ENCODE measurements at regions not wholly inside any gene's neighbourhood (a gene's known extent, or its start where the extent isn't known, plus 50 kb on each side); places are given as distances from the start of the nearest gene placed in this dataset.

DNA sequence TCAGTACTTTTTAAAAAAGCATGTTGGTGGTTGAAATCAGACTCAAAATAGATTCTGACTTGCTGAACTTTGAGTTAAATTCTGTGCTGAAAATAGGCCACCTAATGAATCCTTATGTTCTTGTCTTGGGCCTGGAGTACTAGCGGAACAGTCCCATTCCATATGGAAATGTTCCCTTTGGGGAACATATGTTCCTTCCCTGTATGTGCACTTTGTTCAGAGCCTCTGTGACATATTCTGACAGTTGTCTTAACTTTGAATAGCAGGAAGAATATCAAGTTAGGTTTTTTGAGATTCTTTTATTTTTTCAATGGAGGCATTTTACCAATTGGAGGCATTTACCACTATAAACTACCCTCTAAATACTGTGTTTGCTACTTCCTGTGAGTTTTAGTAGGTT is 1667.8 kb downstream of the PLA2G4A start:
- Mint-ChIP-seq H3K4me1 (no peaks in the 10 kb centered on the region), H3K36me3 (ENCODE audit: low read depth) (no peaks in the 10 kb centered on the region), H3K27me3 (no peaks in the 10 kb centered on the region), H3K4me3 (no peak overlapping the region), H3K27ac (no peak overlapping the region)
- ATAC-seq = no peak
- no peak for DNase-seq
- no peaks in the 10 kb centered on the region for H3K9me3 ChIP-seq (ENCODE audit: control insufficient read depth, low read length, poor library complexity, severe bottlenecking)

DNA sequence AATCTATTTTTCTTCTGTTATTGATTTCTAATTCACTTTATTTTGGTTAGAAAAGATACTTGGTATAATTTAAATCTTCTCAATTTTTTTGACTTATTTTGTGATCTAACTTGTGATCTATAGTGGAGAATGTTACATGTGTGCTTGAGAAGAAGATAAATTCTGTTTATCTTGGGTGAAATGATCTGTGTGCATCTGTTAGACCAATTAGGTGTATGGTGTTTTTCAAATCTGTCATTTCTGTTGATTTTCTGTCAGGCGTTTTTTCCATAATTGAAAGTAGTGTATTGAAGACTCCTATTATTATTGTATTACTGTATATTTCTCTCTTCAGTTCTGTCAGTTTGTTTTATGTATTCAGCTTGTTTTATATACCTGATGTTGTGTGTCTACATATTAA is 1668.3 kb downstream of the PLA2G4A start:
- DNase-seq (no peak), ATAC-seq (no peak)
- H3K4me1 Mint-ChIP-seq = no peaks in the 10 kb centered on the region
- H3K36me3 Mint-ChIP-seq (ENCODE audit: low read depth) = no peaks in the 10 kb centered on the region
- H3K27me3 Mint-ChIP-seq = no peaks in the 10 kb centered on the region
- H3K9me3 ChIP-seq (ENCODE audit: control insufficient read depth, low read length, poor library complexity, severe bottlenecking) = no peaks in the 10 kb centered on the region
- H3K27ac Mint-ChIP-seq = no peak overlapping the region
- H3K4me3 Mint-ChIP-seq = no peak overlapping the region

DNA sequence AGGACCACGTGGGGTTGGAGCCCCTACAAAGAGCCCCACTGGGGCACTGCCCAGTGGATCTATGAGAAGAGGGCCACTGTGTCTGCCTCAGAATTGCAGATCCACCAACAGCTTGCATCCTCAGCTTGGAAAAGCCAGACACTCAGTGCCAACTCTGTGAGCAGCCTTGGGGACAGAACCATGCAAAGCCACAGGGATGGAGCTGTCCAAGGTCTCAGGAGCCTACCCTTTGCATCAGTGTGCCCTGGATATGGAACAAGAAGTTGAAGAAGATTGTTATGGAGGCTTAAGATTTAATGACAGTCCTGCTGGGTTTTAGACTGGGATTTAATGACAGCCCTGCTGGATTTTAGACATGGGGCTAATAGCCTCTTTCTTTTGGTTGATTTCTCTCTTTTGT is 1670.9 kb downstream of the PLA2G4A start:
- Mint-ChIP-seq H3K36me3 (ENCODE audit: low read depth) (no peaks in the 10 kb centered on the region), H3K4me3 (no peak overlapping the region), H3K27ac (no peak overlapping the region), H3K27me3 (no peaks in the 10 kb centered on the region), H3K4me1 (no peaks in the 10 kb centered on the region)
- DNase-seq (no peak), ATAC-seq (no peak)
- H3K9me3 ChIP-seq (ENCODE audit: control insufficient read depth, low read length, poor library complexity, severe bottlenecking) = no peaks in the 10 kb centered on the region

DNA sequence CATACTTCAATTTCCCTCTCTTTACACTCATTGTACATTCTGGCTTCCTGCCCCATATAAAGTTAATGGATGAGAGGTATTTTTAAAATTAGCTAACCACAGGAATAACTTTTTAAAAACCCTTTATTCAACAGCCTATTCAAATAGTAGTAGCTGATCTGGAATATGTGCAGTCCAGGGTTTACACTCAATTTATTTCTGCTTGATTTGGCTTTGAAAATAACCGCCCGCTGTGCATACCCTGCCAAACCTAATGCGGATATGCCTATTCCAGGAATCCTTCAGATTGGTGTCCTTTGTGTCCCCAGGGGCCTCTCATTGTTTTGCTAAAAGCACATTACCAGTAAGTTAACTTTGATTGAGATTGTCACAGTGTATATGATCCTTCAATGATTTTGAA is 1686.2 kb downstream of the PLA2G4A start:
- H3K27ac Mint-ChIP-seq = no peak overlapping the region
- H3K27me3 Mint-ChIP-seq = no peaks in the 10 kb centered on the region
- no peak overlapping the region for H3K4me3 Mint-ChIP-seq
- DNase-seq = no peak
- no peaks in the 10 kb centered on the region for H3K4me1 Mint-ChIP-seq
- ATAC-seq = no peak
- no peaks in the 10 kb centered on the region for H3K9me3 ChIP-seq (ENCODE audit: control insufficient read depth, low read length, poor library complexity, severe bottlenecking)
- no peaks in the 10 kb centered on the region for H3K36me3 Mint-ChIP-seq (ENCODE audit: low read depth)

DNA sequence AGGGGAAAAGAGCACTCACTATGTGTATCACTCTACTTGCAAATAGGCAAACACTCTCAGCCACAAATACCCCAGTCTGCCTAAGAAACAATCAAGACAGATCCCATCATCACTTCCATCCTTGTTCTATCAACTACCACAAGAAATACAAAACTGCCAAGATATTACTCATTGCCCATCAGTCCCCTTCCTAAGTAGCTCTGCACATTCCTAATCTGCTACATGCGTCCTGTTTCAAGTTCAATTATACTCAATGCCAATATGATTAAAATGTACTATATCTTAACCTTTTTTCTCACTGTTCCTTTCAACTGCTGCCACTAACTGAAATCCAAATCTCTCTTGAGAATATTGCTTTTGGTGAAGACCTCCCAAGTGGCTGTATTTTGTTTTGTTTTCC is 1688.4 kb downstream of the PLA2G4A start:
- Mint-ChIP-seq H3K27me3 (no peaks in the 10 kb centered on the region), H3K4me3 (no peak overlapping the region), H3K36me3 (ENCODE audit: low read depth) (no peaks in the 10 kb centered on the region), H3K27ac (no peak overlapping the region), H3K4me1 (no peaks in the 10 kb centered on the region)
- ATAC-seq (no peak), DNase-seq (no peak)
- no peaks in the 10 kb centered on the region for H3K9me3 ChIP-seq (ENCODE audit: control insufficient read depth, low read length, poor library complexity, severe bottlenecking)

DNA sequence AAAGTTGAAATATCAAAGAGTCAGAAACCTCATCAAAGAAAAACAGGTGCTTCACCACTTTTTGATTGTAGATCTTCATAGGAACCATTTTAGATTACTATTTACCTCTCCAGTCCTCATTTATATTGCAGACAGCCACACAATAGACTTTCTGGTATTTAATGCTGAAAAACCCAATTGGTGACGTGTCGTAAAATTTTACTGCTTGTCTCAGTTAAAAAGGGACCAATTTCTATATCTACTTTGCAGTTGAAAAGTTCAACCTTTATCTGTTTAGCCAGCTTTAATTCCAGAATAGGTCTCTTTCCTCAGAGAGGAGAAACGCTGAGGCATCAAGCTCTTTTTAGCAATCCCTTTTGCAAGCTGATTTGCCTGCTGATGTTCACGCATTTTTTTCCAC is 1722.4 kb downstream of the PLA2G4A start:
- Mint-ChIP-seq H3K27ac (no peak overlapping the region), H3K36me3 (ENCODE audit: low read depth) (no peaks in the 10 kb centered on the region), H3K4me3 (no peak overlapping the region), H3K4me1 (no peaks in the 10 kb centered on the region), H3K27me3 (no peaks in the 10 kb centered on the region)
- no peaks in the 10 kb centered on the region for H3K9me3 ChIP-seq (ENCODE audit: control insufficient read depth, low read length, poor library complexity, severe bottlenecking)
- no peak for ATAC-seq
- no peak for DNase-seq

DNA sequence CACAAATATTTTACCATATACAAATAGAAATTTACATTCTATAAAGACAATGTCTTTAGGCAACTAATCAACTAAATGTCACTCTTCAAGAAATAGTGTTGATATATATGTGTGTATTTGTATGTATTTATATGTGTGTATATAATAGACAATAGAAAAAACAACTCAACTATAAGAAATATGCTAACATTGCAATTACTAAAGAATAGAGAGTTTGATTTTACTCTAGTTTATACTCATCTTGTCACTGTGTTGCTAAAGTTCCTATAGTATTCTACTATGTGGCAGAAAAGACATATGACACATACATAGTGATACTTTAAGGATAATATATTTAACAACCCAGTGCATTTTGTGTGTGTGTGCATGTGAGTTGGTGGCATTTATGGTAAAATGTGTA is 1728.3 kb downstream of the PLA2G4A start:
- DNase-seq (no peak), ATAC-seq (no peak)
- Mint-ChIP-seq H3K36me3 (ENCODE audit: low read depth) (no peaks in the 10 kb centered on the region), H3K4me1 (no peaks in the 10 kb centered on the region), H3K27ac (no peak overlapping the region), H3K27me3 (no peaks in the 10 kb centered on the region), H3K4me3 (no peak overlapping the region)
- no peaks in the 10 kb centered on the region for H3K9me3 ChIP-seq (ENCODE audit: control insufficient read depth, low read length, poor library complexity, severe bottlenecking)

DNA sequence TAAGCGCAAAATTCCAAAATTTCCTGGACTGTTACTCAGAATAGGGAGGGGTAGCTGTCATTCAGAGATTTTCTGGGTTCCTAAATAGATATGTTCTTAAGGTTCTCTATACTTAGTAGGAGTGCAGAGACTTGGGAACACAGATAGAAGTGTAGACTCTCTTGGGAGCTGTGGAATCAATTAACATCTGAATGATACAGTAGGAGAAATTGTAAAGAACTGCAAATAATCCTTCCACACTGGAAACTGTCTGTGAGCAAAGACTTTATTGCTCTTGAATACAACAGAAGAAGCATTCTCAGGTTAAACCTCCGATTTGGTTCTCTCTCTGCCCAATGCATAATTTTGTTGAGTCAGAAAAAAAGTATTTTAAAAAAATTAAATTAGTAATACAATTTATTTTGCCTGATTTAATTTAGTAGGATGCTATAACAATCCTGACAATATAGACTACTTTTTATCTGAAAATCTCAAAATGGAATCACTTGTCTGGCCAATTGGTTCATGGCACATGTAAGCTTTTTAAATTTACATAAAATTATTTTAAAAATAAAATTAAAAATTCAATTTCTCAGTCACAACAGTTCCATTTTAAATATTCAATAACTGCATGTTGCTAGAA is 1754.3 kb downstream of the PLA2G4A start:
- no peak overlapping the region for H3K4me3 Mint-ChIP-seq
- DNase-seq = no peak
- no peak overlapping the region for H3K27ac Mint-ChIP-seq
- no peaks in the 10 kb centered on the region for H3K4me1 Mint-ChIP-seq
- H3K27me3 Mint-ChIP-seq = no peaks in the 10 kb centered on the region
- H3K9me3 ChIP-seq (ENCODE audit: control insufficient read depth, low read length, poor library complexity, severe bottlenecking) = no peaks in the 10 kb centered on the region
- ATAC-seq = no peak
- H3K36me3 Mint-ChIP-seq (ENCODE audit: low read depth) = no peaks in the 10 kb centered on the region

DNA sequence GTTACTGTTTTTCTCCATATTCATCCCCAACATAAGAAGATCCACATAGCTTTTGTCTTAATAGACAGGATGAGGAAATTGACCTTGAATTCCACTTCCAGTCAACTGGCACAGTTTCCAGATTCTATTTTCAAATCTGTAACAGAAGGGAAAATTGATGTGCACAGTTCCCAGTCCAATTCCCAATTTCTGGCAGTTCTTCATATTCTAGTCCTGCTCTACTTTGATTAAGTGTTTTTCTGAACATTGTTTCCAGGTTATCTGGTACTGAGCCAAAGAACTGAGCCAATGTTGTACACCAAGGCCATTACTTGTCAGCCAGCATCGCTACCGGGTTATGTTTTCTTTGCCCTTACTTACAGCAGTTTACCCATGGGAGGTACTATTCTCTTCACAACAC is 1755.4 kb downstream of the PLA2G4A start:
- no peaks in the 10 kb centered on the region for H3K27me3 Mint-ChIP-seq
- no peaks in the 10 kb centered on the region for H3K9me3 ChIP-seq (ENCODE audit: control insufficient read depth, low read length, poor library complexity, severe bottlenecking)
- DNase-seq (no peak), ATAC-seq (no peak)
- no peaks in the 10 kb centered on the region for H3K4me1 Mint-ChIP-seq
- H3K27ac Mint-ChIP-seq = no peak overlapping the region
- no peaks in the 10 kb centered on the region for H3K36me3 Mint-ChIP-seq (ENCODE audit: low read depth)
- no peak overlapping the region for H3K4me3 Mint-ChIP-seq

DNA sequence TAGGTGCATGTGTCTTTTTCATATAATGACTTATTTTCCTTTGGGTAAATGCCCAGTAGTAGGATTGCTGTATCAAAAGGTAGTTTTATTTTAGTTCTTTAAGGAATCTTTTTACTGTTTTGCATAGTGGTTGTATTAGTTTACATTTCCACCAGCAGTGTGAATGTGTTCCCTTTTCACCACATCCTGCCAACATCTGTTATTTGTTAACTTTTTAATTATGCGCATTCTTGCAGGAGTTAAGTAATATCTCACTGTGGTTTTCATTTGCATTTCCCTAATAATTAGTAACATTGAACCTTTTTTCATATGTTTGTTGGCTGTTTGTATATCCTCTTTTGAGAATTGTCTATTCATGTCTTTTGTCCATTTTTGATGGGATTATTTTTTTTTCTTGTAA is 1761.9 kb downstream of the PLA2G4A start:
- H3K9me3 ChIP-seq (ENCODE audit: control insufficient read depth, low read length, poor library complexity, severe bottlenecking) = no peaks in the 10 kb centered on the region
- Mint-ChIP-seq H3K27me3 (no peaks in the 10 kb centered on the region), H3K4me3 (no peak overlapping the region), H3K27ac (no peak overlapping the region), H3K36me3 (ENCODE audit: low read depth) (no peaks in the 10 kb centered on the region), H3K4me1 (no peaks in the 10 kb centered on the region)
- ATAC-seq = no peak
- DNase-seq = no peak

DNA sequence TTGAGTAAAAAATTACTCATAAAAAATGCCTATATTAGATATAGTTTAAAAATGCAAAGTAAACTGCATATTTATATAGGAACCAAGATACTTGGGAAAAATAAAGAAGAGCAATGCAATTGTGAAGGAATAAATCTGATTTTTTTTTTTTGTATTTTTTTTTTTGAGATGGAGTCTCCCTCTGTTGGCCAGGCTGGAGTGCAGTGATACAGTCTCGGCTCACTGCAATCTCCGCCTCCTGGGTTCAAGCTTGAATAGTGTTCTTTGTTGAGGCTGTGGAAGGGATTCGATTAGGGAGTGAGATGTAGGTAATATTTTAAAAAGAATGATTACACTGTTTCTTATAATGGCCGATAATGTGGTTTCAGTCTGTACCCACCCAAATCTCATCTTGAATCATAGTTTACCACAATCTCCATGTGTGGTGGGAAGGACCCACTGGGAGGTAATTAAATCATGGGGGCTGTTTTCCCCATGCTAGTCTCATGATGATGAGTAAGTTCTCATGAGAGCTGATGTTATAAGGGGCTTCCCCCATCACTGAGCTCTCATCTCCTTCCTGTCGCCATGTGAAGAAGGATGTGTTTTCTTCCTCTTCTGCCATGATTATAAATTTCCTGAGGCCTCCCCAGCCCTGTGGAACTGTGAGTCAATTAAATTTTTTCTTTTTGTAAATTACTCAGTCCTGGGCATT is 1765.9 kb downstream of the PLA2G4A start:
- Mint-ChIP-seq H3K4me3 (no peak overlapping the region), H3K36me3 (ENCODE audit: low read depth) (no peaks in the 10 kb centered on the region), H3K4me1 (no peaks in the 10 kb centered on the region), H3K27ac (no peak overlapping the region), H3K27me3 (no peaks in the 10 kb centered on the region)
- no peak for ATAC-seq
- no peaks in the 10 kb centered on the region for H3K9me3 ChIP-seq (ENCODE audit: control insufficient read depth, low read length, poor library complexity, severe bottlenecking)
- DNase-seq = no peak

DNA sequence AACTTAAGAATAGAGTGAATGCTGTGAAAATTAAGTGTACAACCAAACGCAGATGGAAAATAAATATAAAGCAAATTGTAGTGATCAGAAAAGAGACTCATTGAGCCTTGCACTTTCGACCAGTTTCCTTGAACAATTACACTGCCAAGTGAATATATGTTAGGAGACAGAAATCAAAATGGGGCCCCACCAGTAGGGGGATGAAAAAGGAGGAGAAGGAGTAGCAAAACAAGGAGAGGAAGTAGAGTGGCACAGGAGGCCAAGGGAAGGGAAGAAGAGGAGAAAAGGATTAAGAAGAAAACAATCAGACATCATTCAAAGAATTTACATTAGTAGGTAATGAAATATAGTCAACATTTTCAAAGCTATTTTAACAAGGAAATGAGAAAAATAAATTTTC is 1770.6 kb downstream of the PLA2G4A start:
- no peaks in the 10 kb centered on the region for H3K4me1 Mint-ChIP-seq
- DNase-seq (no peak), ATAC-seq (no peak)
- no peak overlapping the region for H3K27ac Mint-ChIP-seq
- H3K27me3 Mint-ChIP-seq = no peaks in the 10 kb centered on the region
- no peaks in the 10 kb centered on the region for H3K9me3 ChIP-seq (ENCODE audit: control insufficient read depth, low read length, poor library complexity, severe bottlenecking)
- H3K36me3 Mint-ChIP-seq (ENCODE audit: low read depth) = no peaks in the 10 kb centered on the region
- H3K4me3 Mint-ChIP-seq = no peak overlapping the region

DNA sequence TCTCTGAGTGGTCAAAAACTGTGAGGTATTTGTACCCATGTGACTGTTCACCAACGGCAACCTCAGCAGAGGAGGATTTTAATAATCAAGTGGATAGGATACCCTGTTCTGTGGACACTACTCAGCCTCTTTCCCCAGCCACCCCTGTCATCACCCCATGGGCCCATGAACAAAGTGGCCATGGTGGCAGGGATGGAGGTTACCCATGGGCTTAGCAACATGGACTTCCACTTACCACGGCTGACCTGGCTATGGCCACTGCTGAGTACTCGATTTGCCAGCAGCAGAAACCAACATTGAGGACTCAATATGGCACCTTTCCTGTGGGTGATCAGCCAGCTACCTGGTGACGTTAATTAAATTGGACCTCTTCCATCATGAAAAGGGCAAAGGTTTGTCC is 1782.7 kb downstream of the PLA2G4A start:
- ATAC-seq = no peak
- H3K9me3 ChIP-seq (ENCODE audit: control insufficient read depth, low read length, poor library complexity, severe bottlenecking) = peaks cover 4% of the 10 kb centered on the region
- no peaks in the 10 kb centered on the region for H3K27me3 Mint-ChIP-seq
- H3K4me1 Mint-ChIP-seq = no peaks in the 10 kb centered on the region
- H3K4me3 Mint-ChIP-seq = no peak overlapping the region
- no peak for DNase-seq
- no peaks in the 10 kb centered on the region for H3K36me3 Mint-ChIP-seq (ENCODE audit: low read depth)
- no peak overlapping the region for H3K27ac Mint-ChIP-seq

DNA sequence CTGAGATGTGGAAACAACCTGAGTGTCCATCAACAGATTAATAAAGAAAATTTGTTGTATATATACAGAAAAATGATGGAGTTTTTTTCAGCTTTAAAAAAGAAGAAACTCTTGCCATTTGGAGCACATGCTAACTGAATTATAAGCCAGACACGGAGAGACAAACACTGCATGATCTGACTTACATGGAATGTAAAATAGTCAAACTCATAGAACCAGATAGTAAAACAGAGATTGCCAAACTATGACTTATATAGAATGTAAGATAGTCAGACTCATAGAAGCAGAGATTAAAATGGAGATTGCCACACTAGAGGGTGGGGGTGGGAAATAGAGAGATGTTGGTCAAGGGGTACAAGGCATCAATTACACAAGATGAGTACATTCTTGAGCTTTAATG is 1786.6 kb downstream of the PLA2G4A start:
- Mint-ChIP-seq H3K4me3 (no peak overlapping the region), H3K36me3 (ENCODE audit: low read depth) (no peaks in the 10 kb centered on the region), H3K4me1 (no peaks in the 10 kb centered on the region), H3K27me3 (no peaks in the 10 kb centered on the region), H3K27ac (no peak overlapping the region)
- ATAC-seq (no peak), DNase-seq (no peak)
- H3K9me3 ChIP-seq (ENCODE audit: control insufficient read depth, low read length, poor library complexity, severe bottlenecking) = peaks cover 4% of the 10 kb centered on the region

All from T-helper 17 cell (primary cell).